Stomach (tissue), 4 donors: ENCODE measurements at regions not wholly inside any gene's neighbourhood (a gene's known extent, or its start where the extent isn't known, plus 50 kb on each side); places are given as distances from the start of the nearest gene placed in this dataset.
"Not testable (repeated sequence)": the region's sequence is repeated elsewhere in the genome, so short reads cannot be mapped to it uniquely, and the experiment has no call there.

ENCODE experiments used
- CTCF ChIP-seq, 7 experiments: fragments of 450-650 bp in 4 of 7; fragments of 200-600 bp in 3 of 7; sonication (generic) in 3 of 7; IDR thresholded peaks; one replicate each; pipeline ENCODE4 v1.5.1; 2016 to 2019; ENCODE audit warnings: antibody characterized with exemption in 7 of 7, control low read depth in 2 of 7, mild to moderate bottlenecking in 1 of 7
- POLR2A ChIP-seq, 4 donors: fragments of 450-650 bp; IDR thresholded peaks; one replicate each; pipeline ENCODE4 v1.6.1; 2016; ENCODE audit warnings: antibody characterized with exemption in 4 of 4, control low read depth in 2 of 4, mild to moderate bottlenecking in 1 of 4, moderate library complexity in 1 of 4
- POLR2AphosphoS5 ChIP-seq, 3 donors: sonication (generic); formaldehyde crosslinking; IDR thresholded peaks; one replicate each; pipeline ENCODE4 v1.6.1; 2016; ENCODE audit warnings: antibody characterized with exemption in 3 of 3

GRCh38 chr1:243074224-243074623, 180.9 kb downstream of the CEP170 start:
- TF ChIP-seq POLR2A, CTCF, POLR2AphosphoS5 (IDR thresholded peaks at IDR 0.05): not testable (repeated sequence)
